Smooth muscle cell (in vitro differentiated cells): ENCODE measurements at regions not wholly inside any gene's neighbourhood (a gene's known extent, or its start where the extent isn't known, plus 50 kb on each side); places are given as distances from the start of the nearest gene placed in this dataset.

Source experiments
- DNase-seq: peaks from one replicate; lab custom pipeline; 2025; ENCODE audit not compliant: unreplicated experiment; lab: John Stamatoyannopoulos, UW
- H2AFZ ChIP-seq: fragments of 200-600 bp; sonication (generic); 2 replicates; pipeline ENCODE4 v1.6.0; 2016; ENCODE audit warnings: antibody characterized with exemption, low read depth, mild to moderate bottlenecking
- H3F3A ChIP-seq: fragments of 200-600 bp; sonication (generic); 2 replicates; pipeline ENCODE4 v1.6.0; 2017; ENCODE audit warnings: antibody characterized with exemption, low read depth
- H3K27ac ChIP-seq: fragments of 200-600 bp; sonication (generic); 2 replicates; pipeline ENCODE4 v1.5.1; 2016; ENCODE audit warnings: low read depth, mild to moderate bottlenecking
- H3K27me3 ChIP-seq: fragments of 200-600 bp; sonication (generic); 2 replicates; pipeline ENCODE4 v1.6.1; 2016; ENCODE audit warnings: low read depth, mild to moderate bottlenecking
- H3K36me3 ChIP-seq: fragments of 200-600 bp; sonication (generic); 2 replicates; pipeline ENCODE4 v1.5.1; 2016; ENCODE audit warnings: low read depth
- H3K4me1 ChIP-seq: fragments of 200-600 bp; sonication (generic); 2 replicates; pipeline ENCODE4 v1.5.1; 2016; ENCODE audit warnings: low read depth
- H3K4me2 ChIP-seq: fragments of 200-600 bp; sonication (generic); 2 replicates; pipeline ENCODE4 v1.6.0; 2016; ENCODE audit warnings: mild to moderate bottlenecking
- H3K4me3 ChIP-seq: fragments of 200-600 bp; sonication (generic); 2 replicates; pipeline ENCODE4 v1.5.1; 2016; ENCODE audit warnings: mild to moderate bottlenecking
- H3K79me2 ChIP-seq: fragments of 200-600 bp; sonication (generic); 2 replicates; pipeline ENCODE4 v1.6.0; 2016; ENCODE audit warnings: low read depth, mild to moderate bottlenecking
- H3K9ac ChIP-seq: fragments of 200-600 bp; sonication (generic); 2 replicates; pipeline ENCODE4 v1.6.0; 2016; ENCODE audit warnings: low read depth
- H3K9me3 ChIP-seq: fragments of 200-600 bp; sonication (generic); replicated peaks from 2 replicates; pipeline ENCODE4 v1.5.1; 2016; ENCODE audit warnings: low read depth
- H4K20me1 ChIP-seq: fragments of 200-600 bp; sonication (generic); 2 replicates; pipeline ENCODE4 v1.6.0; 2016; ENCODE audit warnings: low read depth
- CTCF ChIP-seq: fragments of 200-600 bp; sonication (generic); IDR thresholded peaks from 2 replicates; pipeline ENCODE4 v1.5.1; 2017; ENCODE audit warnings: borderline replicate concordance, mild to moderate bottlenecking, antibody characterized with exemption; ENCODE audit not compliant: insufficient read depth, poor library complexity, severe bottlenecking
- WGBS: methylation state at CpG from one replicate; pipeline ENCODE4 v1.1.7; 2016; ENCODE audit warnings: low lambda C conversion rate; 5-methylcytosine and 5-hydroxymethylcytosine counted together

- Histone ChIP-seq H3K36me3 (no peaks in the 10 kb centered on the region), H3K4me2 (no peak overlapping the region), H3F3A (no peaks in the 10 kb centered on the region), H3K79me2 (no peaks in the 10 kb centered on the region), H3K9ac (no peak overlapping the region), H2AFZ (no peak overlapping the region), H3K4me1 (no peaks in the 10 kb centered on the region), H3K27me3 (no peaks in the 10 kb centered on the region), H3K27ac (no peak overlapping the region), H4K20me1 (no peaks in the 10 kb centered on the region), H3K9me3 (peaks cover 5% of the 10 kb centered on the region), H3K4me3 (no peak overlapping the region)
- TF ChIP-seq CTCF = no peak
- no peak for DNase-seq
- WGBS = 93% methylated on average over 6 of the region's 6 CpGs
These were observed 226.7 kb downstream of the GPAM start for GRCh38 chr10:111956841-111957240.

GRCh38 chr10:111962951-111963350, 220.6 kb downstream of the GPAM start:
- H3K27ac ChIP-seq = no peak overlapping the region
- no peaks in the 10 kb centered on the region for H3K4me1 ChIP-seq
- no peaks in the 10 kb centered on the region for H3F3A ChIP-seq
- DNase-seq = no peak
- no peak overlapping the region for H3K9ac ChIP-seq
- H3K9me3 ChIP-seq = no peaks in the 10 kb centered on the region
- H2AFZ ChIP-seq = no peak overlapping the region
- TF ChIP-seq CTCF = no peak
- H3K4me3 ChIP-seq = no peak overlapping the region
- no peaks in the 10 kb centered on the region for H3K36me3 ChIP-seq
- H4K20me1 ChIP-seq = no peaks in the 10 kb centered on the region
- no peaks in the 10 kb centered on the region for H3K79me2 ChIP-seq
- WGBS = 93% methylated on average over 5 of the region's 5 CpGs
- no peak overlapping the region for H3K4me2 ChIP-seq
- H3K27me3 ChIP-seq = no peaks in the 10 kb centered on the region

- 82% methylated on average over 1 of the region's 1 CpG for WGBS
- H2AFZ ChIP-seq = no peak overlapping the region
- H3K36me3 ChIP-seq = no peaks in the 10 kb centered on the region
- no peak overlapping the region for H3K9ac ChIP-seq
- H3F3A ChIP-seq = no peaks in the 10 kb centered on the region
- no peaks in the 10 kb centered on the region for H4K20me1 ChIP-seq
- H3K9me3 ChIP-seq = no peaks in the 10 kb centered on the region
- no peaks in the 10 kb centered on the region for H3K27me3 ChIP-seq
- H3K4me3 ChIP-seq = no peak overlapping the region
- DNase-seq = no peak
- no peak overlapping the region for H3K27ac ChIP-seq
- H3K79me2 ChIP-seq = no peaks in the 10 kb centered on the region
- H3K4me2 ChIP-seq = no peak overlapping the region
- no peak for TF ChIP-seq CTCF
- H3K4me1 ChIP-seq = no peaks in the 10 kb centered on the region
These were observed 216.4 kb downstream of the GPAM start for GRCh38 chr10:111967116-111967515.

GRCh38 chr10:111967547-111967946, 216.0 kb downstream of the GPAM start:
- Histone ChIP-seq H3F3A (no peaks in the 10 kb centered on the region), H3K27me3 (no peaks in the 10 kb centered on the region), H3K4me3 (no peak overlapping the region), H3K9ac (no peak overlapping the region), H3K4me1 (no peaks in the 10 kb centered on the region), H4K20me1 (no peaks in the 10 kb centered on the region), H2AFZ (no peak overlapping the region), H3K79me2 (no peaks in the 10 kb centered on the region), H3K27ac (no peak overlapping the region), H3K9me3 (no peaks in the 10 kb centered on the region), H3K4me2 (no peak overlapping the region), H3K36me3 (no peaks in the 10 kb centered on the region)
- 96% methylated on average over 2 of the region's 2 CpGs for WGBS
- DNase-seq = no peak
- no peak for TF ChIP-seq CTCF
